HG03064 (cell line): ENCODE measurements at regions not wholly inside any gene's neighbourhood (a gene's known extent, or its start where the extent isn't known, plus 50 kb on each side); places are given as distances from the start of the nearest gene placed in this dataset.
"Not testable (repeated sequence)": the region's sequence is repeated elsewhere in the genome, so short reads cannot be mapped to it uniquely, and the experiment has no call there.

Experiments used
- ATAC-seq: cut with Tn5 transposase; IDR thresholded peaks from one replicate; pipeline ENCODE4 v1.9.1; 2021; ENCODE audit warnings: low read depth; ENCODE audit not compliant: unreplicated experiment

- no peak for ATAC-seq
These were observed 76.9 kb upstream of the ZFHX3 start for GRCh38 chr16:73124665-73125375.

GRCh38 chr16:73124097-73124652 is 76.2 kb upstream of the ZFHX3 start:
- no peak for ATAC-seq

- no peak for ATAC-seq
These were observed 74.9 kb upstream of the ZFHX3 start for GRCh38 chr16:73122604-73123391.

GRCh38 chr16:73116576-73116975 is 68.6 kb upstream of the ZFHX3 start:
- ATAC-seq = no peak

- no peak for ATAC-seq
These were observed 65.4 kb upstream of the ZFHX3 start for GRCh38 chr16:73113336-73113735.

GRCh38 chr16:73108195-73108963 is 60.5 kb upstream of the ZFHX3 start:
- no peak for ATAC-seq

GRCh38 chr16:73107371-73107770 is 59.4 kb upstream of the ZFHX3 start:
- ATAC-seq = no peak

GRCh38 chr16:73106329-73107034 is 58.6 kb upstream of the ZFHX3 start:
- no peak for ATAC-seq

GRCh38 chr16:73101568-73101967 is 53.6 kb upstream of the ZFHX3 start:
- no peak for ATAC-seq

- not testable (repeated sequence) for ATAC-seq
These were observed 51.7 kb upstream of the ZFHX3 start for GRCh38 chr16:73099601-73100000.
